Liver (tissue), 3 donors: ENCODE measurements at regions not wholly inside any gene's neighbourhood (a gene's known extent, or its start where the extent isn't known, plus 50 kb on each side); places are given as distances from the start of the nearest gene placed in this dataset.

Experiments used
- EGR1 ChIP-seq, 2 donors: IDR thresholded peaks; 2 replicates each; pipeline ENCODE4 v1.6.1; 2016 to 2018; ENCODE audit warnings: antibody characterized with exemption in 2 of 2, low read depth in 2 of 2
- JUND ChIP-seq, 2 donors: IDR thresholded peaks; 2 replicates each; pipeline ENCODE4 v1.6.1; 2016; ENCODE audit warnings: antibody characterized with exemption in 2 of 2
- MAX ChIP-seq: IDR thresholded peaks from 2 replicates; pipeline ENCODE4 v1.6.1; 2016; ENCODE audit warnings: antibody characterized with exemption
- RAD21 ChIP-seq, 2 donors: IDR thresholded peaks; 2 replicates each; pipeline ENCODE4 v1.6.1; 2016; ENCODE audit warnings: antibody characterized with exemption in 2 of 2, mild to moderate bottlenecking in 2 of 2
- RXRA ChIP-seq, 2 donors: IDR thresholded peaks; 2 replicates each; pipeline ENCODE4 v1.6.1; 2017 to 2018; ENCODE audit warnings: antibody characterized with exemption in 2 of 2, mild to moderate bottlenecking in 1 of 2
- SP1 ChIP-seq: IDR thresholded peaks from 2 replicates; pipeline ENCODE4 v1.6.1; 2018; ENCODE audit warnings: antibody characterized with exemption, mild to moderate bottlenecking
- TAF1 ChIP-seq: conservative IDR thresholded peaks from 2 replicates; pipeline ENCODE4 v1.6.1; 2016; ENCODE audit warnings: antibody characterized with exemption, mild to moderate bottlenecking
- TF ChIP-seq, protein P1 (sequence below): fragments of 150-350 bp; IDR thresholded peaks from 2 replicates; pipeline ENCODE4 v1.5.1; 2017; ENCODE audit warnings: improper control_type of control experiment, low read depth, low read length; ENCODE audit not compliant: missing input control
- TF ChIP-seq, protein P2 (sequence below): IDR thresholded peaks from 2 replicates; pipeline ENCODE4 v1.6.1; 2016; ENCODE audit warnings: antibody characterized with exemption
- donor health status: healthy.
- donor health status: healthy.

DNA sequence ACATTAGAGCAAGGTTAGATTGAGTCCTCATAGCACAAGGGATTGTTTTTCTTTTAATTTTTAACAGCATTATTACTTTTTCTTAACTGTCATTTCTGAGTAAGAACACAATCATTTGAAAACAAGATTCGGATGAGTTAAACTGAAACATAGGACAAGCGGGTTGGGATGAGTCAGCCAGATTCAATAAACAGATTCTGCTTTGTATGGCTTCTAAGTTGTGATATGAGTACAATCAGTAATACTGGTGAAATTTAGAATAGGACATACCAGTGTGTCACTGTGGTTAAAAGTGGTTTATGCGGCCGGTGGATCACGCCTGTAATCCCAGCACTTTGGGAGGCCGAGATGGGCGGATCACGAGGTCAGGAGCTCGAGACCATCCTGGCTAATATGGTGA is 364.3 kb upstream of the CDH10 start:
- TF ChIP-seq, protein P1, sequence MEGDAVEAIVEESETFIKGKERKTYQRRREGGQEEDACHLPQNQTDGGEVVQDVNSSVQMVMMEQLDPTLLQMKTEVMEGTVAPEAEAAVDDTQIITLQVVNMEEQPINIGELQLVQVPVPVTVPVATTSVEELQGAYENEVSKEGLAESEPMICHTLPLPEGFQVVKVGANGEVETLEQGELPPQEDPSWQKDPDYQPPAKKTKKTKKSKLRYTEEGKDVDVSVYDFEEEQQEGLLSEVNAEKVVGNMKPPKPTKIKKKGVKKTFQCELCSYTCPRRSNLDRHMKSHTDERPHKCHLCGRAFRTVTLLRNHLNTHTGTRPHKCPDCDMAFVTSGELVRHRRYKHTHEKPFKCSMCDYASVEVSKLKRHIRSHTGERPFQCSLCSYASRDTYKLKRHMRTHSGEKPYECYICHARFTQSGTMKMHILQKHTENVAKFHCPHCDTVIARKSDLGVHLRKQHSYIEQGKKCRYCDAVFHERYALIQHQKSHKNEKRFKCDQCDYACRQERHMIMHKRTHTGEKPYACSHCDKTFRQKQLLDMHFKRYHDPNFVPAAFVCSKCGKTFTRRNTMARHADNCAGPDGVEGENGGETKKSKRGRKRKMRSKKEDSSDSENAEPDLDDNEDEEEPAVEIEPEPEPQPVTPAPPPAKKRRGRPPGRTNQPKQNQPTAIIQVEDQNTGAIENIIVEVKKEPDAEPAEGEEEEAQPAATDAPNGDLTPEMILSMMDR = no peak
- TF ChIP-seq RXRA (IDR thresholded peaks at IDR 0.05) (no peak), SP1 (no peak), RAD21 (IDR thresholded peaks at IDR 0.05) (no peak), JUND (IDR thresholded peaks at IDR 0.05) (no peak), MAX (no peak), TAF1 (no peak), EGR1 (IDR thresholded peaks at IDR 0.05; ENCODE audit: low read depth in 2 of 2) (no peak)
- TF ChIP-seq, protein P2, sequence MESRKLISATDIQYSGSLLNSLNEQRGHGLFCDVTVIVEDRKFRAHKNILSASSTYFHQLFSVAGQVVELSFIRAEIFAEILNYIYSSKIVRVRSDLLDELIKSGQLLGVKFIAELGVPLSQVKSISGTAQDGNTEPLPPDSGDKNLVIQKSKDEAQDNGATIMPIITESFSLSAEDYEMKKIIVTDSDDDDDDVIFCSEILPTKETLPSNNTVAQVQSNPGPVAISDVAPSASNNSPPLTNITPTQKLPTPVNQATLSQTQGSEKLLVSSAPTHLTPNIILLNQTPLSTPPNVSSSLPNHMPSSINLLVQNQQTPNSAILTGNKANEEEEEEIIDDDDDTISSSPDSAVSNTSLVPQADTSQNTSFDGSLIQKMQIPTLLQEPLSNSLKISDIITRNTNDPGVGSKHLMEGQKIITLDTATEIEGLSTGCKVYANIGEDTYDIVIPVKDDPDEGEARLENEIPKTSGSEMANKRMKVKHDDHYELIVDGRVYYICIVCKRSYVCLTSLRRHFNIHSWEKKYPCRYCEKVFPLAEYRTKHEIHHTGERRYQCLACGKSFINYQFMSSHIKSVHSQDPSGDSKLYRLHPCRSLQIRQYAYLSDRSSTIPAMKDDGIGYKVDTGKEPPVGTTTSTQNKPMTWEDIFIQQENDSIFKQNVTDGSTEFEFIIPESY = no peak
